Large intestine (tissue), 3 donors: ENCODE measurements at regions not wholly inside any gene's neighbourhood (a gene's known extent, or its start where the extent isn't known, plus 50 kb on each side); places are given as distances from the start of the nearest gene placed in this dataset.
A peak's percentile ranks its signal among the peaks of the same experiment; 100 is the strongest.

Source experiments
- DNase-seq, 2 donors: peaks; one replicate each; pipeline versions ENCODE4 v3.0.0 to v3.0.0-alpha.2; 2013
- H3K27ac ChIP-seq: one replicate; pipeline ENCODE4 v1.5.1; 2013; ENCODE audit warnings: low read length
- H3K27me3 ChIP-seq: 2 replicates; pipeline ENCODE4 v1.6.1; 2013; ENCODE audit warnings: low read length; ENCODE audit not compliant: control insufficient read depth, insufficient read depth
- H3K36me3 ChIP-seq: 2 replicates; pipeline ENCODE4 v1.6.1; 2013; ENCODE audit warnings: low read length; ENCODE audit not compliant: control insufficient read depth, insufficient read depth
- H3K4me1 ChIP-seq: one replicate; pipeline ENCODE4 v1.6.1; 2013; ENCODE audit warnings: low read length; ENCODE audit not compliant: control insufficient read depth, insufficient read depth
- H3K4me3 ChIP-seq: one replicate; pipeline ENCODE4 v1.5.1; 2013; ENCODE audit warnings: low read length
- H3K9me3 ChIP-seq: one replicate; pipeline ENCODE4 v1.6.1; 2013; ENCODE audit warnings: mild to moderate bottlenecking, low read depth, low read length, moderate library complexity; ENCODE audit not compliant: control insufficient read depth
- WGBS: methylation state at CpG from one replicate; pipeline ENCODE4 v1.1.5; 2013; ENCODE audit warnings: low lambda C conversion rate; ENCODE audit not compliant: insufficient coverage; 5-methylcytosine and 5-hydroxymethylcytosine counted together

GRCh38 chr16:79282806-79283205 lies 317.7 kb downstream of the MAF start:
- no peaks in the 10 kb centered on the region for H3K9me3 ChIP-seq
- no peak overlapping the region for H3K27ac ChIP-seq
- H3K36me3 ChIP-seq = no peaks in the 10 kb centered on the region
- no peaks in the 10 kb centered on the region for H3K27me3 ChIP-seq
- no peak overlapping the region for H3K4me3 ChIP-seq
- peaks cover 9% of the 10 kb centered on the region for H3K4me1 ChIP-seq
- WGBS = 100% methylated on average over 2 of the region's 2 CpGs
- DNase-seq = no peak

- no peak overlapping the region for H3K4me3 ChIP-seq
- no peaks in the 10 kb centered on the region for H3K27me3 ChIP-seq
- DNase-seq = no peak
- no peak overlapping the region for H3K27ac ChIP-seq
- no CpG with 5 or more reads among the region's 11 CpGs for WGBS
- H3K4me1 ChIP-seq = peaks cover 7% of the 10 kb centered on the region
- H3K9me3 ChIP-seq = no peaks in the 10 kb centered on the region
- H3K36me3 ChIP-seq = no peaks in the 10 kb centered on the region
Observed at GRCh38 chr16:79278506-79278905, 322.0 kb downstream of the MAF start.

GRCh38 chr16:79276501-79276900 lies 324.0 kb downstream of the MAF start:
- no CpG with 5 or more reads among the region's 6 CpGs for WGBS
- no peaks in the 10 kb centered on the region for H3K9me3 ChIP-seq
- H3K27ac ChIP-seq = no peak overlapping the region
- H3K27me3 ChIP-seq = no peaks in the 10 kb centered on the region
- no peaks in the 10 kb centered on the region for H3K36me3 ChIP-seq
- no peak for DNase-seq
- peaks cover 9% of the 10 kb centered on the region for H3K4me1 ChIP-seq
- no peak overlapping the region for H3K4me3 ChIP-seq

- H3K9me3 ChIP-seq = no peaks in the 10 kb centered on the region
- peak overlapping the region; percentile 61 for H3K27ac ChIP-seq
- no peak overlapping the region for H3K4me3 ChIP-seq
- H3K36me3 ChIP-seq = no peaks in the 10 kb centered on the region
- no CpG with 5 or more reads among the region's 4 CpGs for WGBS
- H3K27me3 ChIP-seq = no peaks in the 10 kb centered on the region
- peak; percentile 79 to 88 for DNase-seq
- H3K4me1 ChIP-seq = peaks cover 9% of the 10 kb centered on the region
Observed at GRCh38 chr16:79274264-79274663, 326.3 kb downstream of the MAF start.

- Histone ChIP-seq H3K27ac (no peak overlapping the region), H3K36me3 (no peaks in the 10 kb centered on the region), H3K4me3 (no peak overlapping the region), H3K27me3 (no peaks in the 10 kb centered on the region), H3K9me3 (no peaks in the 10 kb centered on the region), H3K4me1 (peaks cover 9% of the 10 kb centered on the region)
- no peak for DNase-seq
- WGBS = no CpG with 5 or more reads among the region's 19 CpGs
Observed at GRCh38 chr16:79272141-79272577, 328.4 kb downstream of the MAF start.

GRCh38 chr16:79271583-79271982 lies 329.0 kb downstream of the MAF start:
- H3K4me3 ChIP-seq = no peak overlapping the region
- no peaks in the 10 kb centered on the region for H3K9me3 ChIP-seq
- H3K27me3 ChIP-seq = no peaks in the 10 kb centered on the region
- H3K36me3 ChIP-seq = no peaks in the 10 kb centered on the region
- H3K27ac ChIP-seq = no peak overlapping the region
- no CpG with 5 or more reads among the region's 1 CpG for WGBS
- DNase-seq = no peak
- H3K4me1 ChIP-seq = peaks cover 9% of the 10 kb centered on the region

- H3K36me3 ChIP-seq = no peaks in the 10 kb centered on the region
- no peaks in the 10 kb centered on the region for H3K9me3 ChIP-seq
- no peak overlapping the region for H3K4me3 ChIP-seq
- H3K27ac ChIP-seq = no peak overlapping the region
- no peak for DNase-seq
- peaks cover 9% of the 10 kb centered on the region for H3K4me1 ChIP-seq
- 100% methylated on average over 1 of the region's 2 CpGs for WGBS
- H3K27me3 ChIP-seq = no peaks in the 10 kb centered on the region
Observed at GRCh38 chr16:79270011-79270410, 330.5 kb downstream of the MAF start.

- Histone ChIP-seq H3K36me3 (no peaks in the 10 kb centered on the region), H3K4me3 (no peak overlapping the region), H3K27me3 (no peaks in the 10 kb centered on the region), H3K27ac (no peak overlapping the region), H3K9me3 (no peaks in the 10 kb centered on the region), H3K4me1 (peaks cover 5% of the 10 kb centered on the region)
- no peak for DNase-seq
- no CpG with 5 or more reads among the region's 8 CpGs for WGBS
Observed at GRCh38 chr16:79269211-79269863, 331.2 kb downstream of the MAF start.

GRCh38 chr16:79267781-79268180 lies 332.8 kb downstream of the MAF start:
- no peak for DNase-seq
- WGBS = no CpG with 5 or more reads among the region's 6 CpGs

GRCh38 chr16:79267146-79267545 lies 333.4 kb downstream of the MAF start:
- Histone ChIP-seq H3K36me3 (no peaks in the 10 kb centered on the region), H3K4me1 (no peaks in the 10 kb centered on the region), H3K4me3 (no peak overlapping the region), H3K27me3 (no peaks in the 10 kb centered on the region), H3K9me3 (no peaks in the 10 kb centered on the region), H3K27ac (no peak overlapping the region)
- DNase-seq = no peak
- no CpG with 5 or more reads among the region's 6 CpGs for WGBS

More at GRCh38 chr16:79267781-79268180, 332.8 kb downstream of the MAF start:
- H3K4me1 ChIP-seq = no peaks in the 10 kb centered on the region
- H3K27ac ChIP-seq = no peak overlapping the region
- H3K36me3 ChIP-seq = no peaks in the 10 kb centered on the region
- H3K27me3 ChIP-seq = no peaks in the 10 kb centered on the region
- no peak overlapping the region for H3K4me3 ChIP-seq
- no peaks in the 10 kb centered on the region for H3K9me3 ChIP-seq

GRCh38 chr16:79265701-79266100 lies 334.8 kb downstream of the MAF start:
- Histone ChIP-seq H3K4me1 (peaks cover 3% of the 10 kb centered on the region), H3K4me3 (no peak overlapping the region), H3K9me3 (no peaks in the 10 kb centered on the region), H3K36me3 (no peaks in the 10 kb centered on the region), H3K27ac (no peak overlapping the region), H3K27me3 (no peaks in the 10 kb centered on the region)
- DNase-seq = no peak
- 20% methylated on average over 1 of the region's 4 CpGs for WGBS
